Testis (tissue), 2 donors: ENCODE measurements at regions not wholly inside any gene's neighbourhood (a gene's known extent, or its start where the extent isn't known, plus 50 kb on each side); places are given as distances from the start of the nearest gene placed in this dataset.

Source experiments
- DNase-seq: peaks from one replicate; pipeline ENCODE4 v3.0.0-alpha.2; 2019
- H3K27ac ChIP-seq, 2 donors: fragments of 200-600 bp; sonication (generic); one replicate each; pipeline ENCODE4 v1.5.1; 2019
- H3K27me3 ChIP-seq: fragments of 200-600 bp; sonication (generic); one replicate; pipeline ENCODE4 v1.5.1; 2019
- H3K36me3 ChIP-seq: fragments of 200-600 bp; sonication (generic); one replicate; pipeline ENCODE4 v1.5.1; 2017; ENCODE audit warnings: low read depth; ENCODE audit errors: missing control alignments
- H3K4me1 ChIP-seq: fragments of 200-600 bp; sonication (generic); one replicate; pipeline ENCODE4 v1.5.1; 2019
- H3K4me3 ChIP-seq, 2 donors: fragments of 200-600 bp; sonication (generic); one replicate each; pipeline ENCODE4 v1.5.1; 2017 to 2019
- H3K9me3 ChIP-seq: fragments of 200-600 bp; sonication (generic); one replicate; pipeline ENCODE4 v1.5.1; 2017
- CTCF ChIP-seq, 3 experiments: fragments of 450-650 bp in 2 of 3; fragments of 200-600 bp in 1 of 3; sonication (generic) in 1 of 3; IDR thresholded peaks; one replicate each; pipeline ENCODE4 v1.5.1; 2016 to 2019; ENCODE audit warnings: antibody characterized with exemption in 3 of 3, mild to moderate bottlenecking in 2 of 3, moderate library complexity in 1 of 3
- POLR2A ChIP-seq: fragments of 450-650 bp; IDR thresholded peaks from one replicate; pipeline ENCODE4 v1.6.1; 2017; ENCODE audit warnings: antibody characterized with exemption, mild to moderate bottlenecking, moderate library complexity
- WGBS, 2 donors: methylation state at CpG; one replicate each; pipeline ENCODE4 v1.1.5; 2018; 5-methylcytosine and 5-hydroxymethylcytosine counted together
- intact Hi-C: fragments of 100-400 bp; cut with DNase I; formaldehyde crosslinking; loops from one replicate; pipeline ENCODE4 v1.15.1; 2023; ENCODE audit warnings: low total_unique reads

GRCh38 chr2:120660056-120660694 is 75.5 kb upstream of the GLI2 start:
- Histone ChIP-seq H3K27me3 (no peaks in the 10 kb centered on the region), H3K36me3 (no peaks in the 10 kb centered on the region), H3K4me3 (no peak overlapping the region), H3K27ac (no peak overlapping the region), H3K4me1 (peaks cover 24% of the 10 kb centered on the region), H3K9me3 (no peaks in the 10 kb centered on the region)
- TF ChIP-seq POLR2A: no peak
- no peak for TF ChIP-seq CTCF (IDR thresholded peaks at IDR 0.05)
- WGBS, 2 donors: 77 to 81% methylated on average over 8 of the region's 8 CpGs
- no peak for DNase-seq
- intact Hi-C loops: no loop called here

DNA sequence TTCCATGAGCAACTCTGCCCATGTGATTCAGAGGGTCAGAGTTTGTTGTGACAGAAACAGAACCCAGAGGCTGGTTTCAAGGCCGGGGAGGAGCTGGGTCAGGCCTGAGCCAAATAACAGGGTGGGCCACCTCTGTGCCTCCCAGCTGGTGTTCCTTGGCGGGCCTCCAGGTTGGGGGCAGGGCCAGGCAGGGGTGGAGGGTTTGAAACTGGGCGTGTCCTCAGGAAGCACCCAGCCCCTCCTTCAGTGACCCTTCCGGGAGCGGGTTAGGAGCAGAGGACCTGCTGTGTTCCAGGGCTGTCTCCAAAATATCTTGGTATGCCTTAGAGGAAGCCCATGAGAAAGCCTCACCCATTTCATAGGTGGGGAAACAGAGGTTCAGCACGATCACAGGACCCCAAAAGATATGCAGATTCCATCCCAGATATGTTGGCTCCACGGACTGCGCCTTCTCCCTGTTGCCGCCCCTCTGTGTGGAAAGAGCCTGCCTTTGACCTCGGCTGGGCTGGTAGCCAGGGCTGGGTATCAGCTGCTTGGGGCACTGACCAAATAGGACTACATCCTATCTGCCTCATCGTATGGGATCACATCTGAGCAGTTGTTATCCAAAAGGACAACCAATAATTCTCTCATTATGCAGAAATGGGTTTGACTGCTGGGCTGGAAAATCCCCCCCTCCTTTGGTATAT is 74.8 kb upstream of the GLI2 start:
- intact Hi-C loops: no loop called here
- H3K27ac ChIP-seq: peak overlapping the region; percentile 15 to 28

DNA sequence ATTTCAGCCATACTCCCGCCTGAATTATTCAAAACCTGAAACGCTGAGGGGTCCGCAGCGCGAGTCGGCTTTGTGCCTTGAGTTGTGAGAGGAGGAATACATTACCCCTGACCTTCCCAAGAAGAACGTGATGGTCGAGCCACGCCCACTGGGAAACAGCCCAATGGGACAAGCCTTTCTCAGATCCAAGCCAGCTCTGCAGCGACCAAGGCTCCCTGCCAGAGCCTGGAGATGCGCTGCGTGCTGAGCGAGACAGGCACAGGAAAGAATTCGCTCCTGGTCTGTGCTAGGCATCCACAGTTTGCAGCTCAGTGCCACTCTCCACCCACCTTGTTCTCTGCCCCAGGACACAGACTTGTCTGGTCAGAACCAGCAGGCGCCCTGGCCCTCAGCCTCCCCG is 74.1 kb upstream of the GLI2 start:
- intact Hi-C loops: no loop called here

More for the DNA sequence above, 74.8 kb upstream of the GLI2 start:
- no peak for TF ChIP-seq CTCF (IDR thresholded peaks at IDR 0.05)
- no peak for TF ChIP-seq POLR2A
- Histone ChIP-seq H3K36me3 (no peaks in the 10 kb centered on the region), H3K27me3 (no peaks in the 10 kb centered on the region), H3K4me1 (peaks cover 24% of the 10 kb centered on the region), H3K4me3 (peak overlapping the region in 1 of 2 donors; percentile 0), H3K9me3 (no peaks in the 10 kb centered on the region)
- 11 to 23% methylated on average over 9 to 10 of the region's 11 CpGs for WGBS, 2 donors
- DNase-seq: peak; percentile 43

GRCh38 chr2:120662046-120662445 is 73.6 kb upstream of the GLI2 start:
- no peaks in the 10 kb centered on the region for H3K9me3 ChIP-seq
- no peak for TF ChIP-seq POLR2A
- no peak for TF ChIP-seq CTCF (IDR thresholded peaks at IDR 0.05)
- H3K36me3 ChIP-seq: no peaks in the 10 kb centered on the region
- peaks cover 19% of the 10 kb centered on the region for H3K4me1 ChIP-seq
- no peaks in the 10 kb centered on the region for H3K27me3 ChIP-seq
- no peak for DNase-seq
- WGBS, 2 donors: 25% methylated on average over 4 of the region's 4 CpGs
- intact Hi-C loops: no loop called here
- H3K27ac ChIP-seq: peak overlapping the region in 1 of 2 donors; percentile 28
- H3K4me3 ChIP-seq: no peak overlapping the region

More for the DNA sequence above, 74.1 kb upstream of the GLI2 start:
- peak overlapping the region in 1 of 2 donors; percentile 0 for H3K4me3 ChIP-seq
- no peaks in the 10 kb centered on the region for H3K9me3 ChIP-seq
- 5 to 8% methylated on average over 6 to 16 of the region's 16 CpGs for WGBS, 2 donors
- peaks cover 22% of the 10 kb centered on the region for H3K4me1 ChIP-seq
- H3K36me3 ChIP-seq: no peaks in the 10 kb centered on the region
- peak overlapping the region in 1 of 2 donors; percentile 28 for H3K27ac ChIP-seq
- TF ChIP-seq CTCF (IDR thresholded peaks at IDR 0.05): no peak
- TF ChIP-seq POLR2A: no peak
- H3K27me3 ChIP-seq: no peaks in the 10 kb centered on the region
- peak; percentile 88 for DNase-seq
